GM23248 (cell line): ENCODE measurements at regions not wholly inside any gene's neighbourhood (a gene's known extent, or its start where the extent isn't known, plus 50 kb on each side); places are given as distances from the start of the nearest gene placed in this dataset.

Experiments
- EZH2 ChIP-seq: fragments of 200-600 bp; sonication (generic); IDR thresholded peaks from 2 replicates; pipeline ENCODE4 v1.6.1; 2018; ENCODE audit warnings: antibody characterized with exemption, mild to moderate bottlenecking; ENCODE audit not compliant: insufficient read depth, poor library complexity, severe bottlenecking
- EZH2phosphoT487 ChIP-seq: fragments of 200-600 bp; sonication (generic); IDR thresholded peaks from 2 replicates; pipeline ENCODE4 v1.6.1; 2018; ENCODE audit warnings: antibody characterized with exemption, moderate library complexity, mild to moderate bottlenecking, low read depth; ENCODE audit not compliant: insufficient read depth

- TF ChIP-seq EZH2 (no peak), EZH2phosphoT487 (no peak)
Measured at GRCh38 chr12:84786622-84787021, 126.0 kb downstream of the SLC6A15 start.
